ENCODE measurements at regions not wholly inside any gene's neighbourhood (a gene's known extent, or its start where the extent isn't known, plus 50 kb on each side); places are given as distances from the start of the nearest gene placed in this dataset.

DNA sequence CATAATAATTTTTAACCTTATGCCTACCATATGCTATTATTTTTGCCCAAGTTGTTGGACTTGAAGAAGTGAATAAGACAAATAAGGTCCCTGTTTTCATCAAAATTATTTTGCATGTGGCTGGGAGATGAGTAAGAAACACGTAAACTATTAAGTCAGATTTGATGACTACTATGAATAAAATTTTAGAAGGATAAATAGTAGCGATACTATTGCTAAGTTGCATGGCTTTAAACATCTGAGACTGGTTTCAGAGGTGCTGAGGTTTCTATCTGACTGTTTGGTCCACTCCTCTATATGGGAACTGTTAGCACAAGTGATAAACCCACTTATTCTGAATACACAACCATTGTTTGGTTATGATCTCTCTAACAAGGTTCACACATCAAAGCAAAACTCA is 674.3 kb upstream of the MDGA2 start:
- H3K27ac ChIP-seq (ENCODE audit: low read depth, low read length): no peak overlapping the region
- no peak for DNase-seq (ENCODE audit: low read depth, low spot score)
- ChIA-PET POLR2A (no interaction called here), CTCF (no interaction called here)
- no peaks in the 10 kb centered on the region; the same call in 1 of the 2 replicates for H3K9me3 ChIP-seq (ENCODE audit: control insufficient read depth, insufficient read depth, low read length)
- H3K4me3 ChIP-seq (ENCODE audit: low read depth, low read length): no peak overlapping the region
- TF ChIP-seq, protein P1, sequence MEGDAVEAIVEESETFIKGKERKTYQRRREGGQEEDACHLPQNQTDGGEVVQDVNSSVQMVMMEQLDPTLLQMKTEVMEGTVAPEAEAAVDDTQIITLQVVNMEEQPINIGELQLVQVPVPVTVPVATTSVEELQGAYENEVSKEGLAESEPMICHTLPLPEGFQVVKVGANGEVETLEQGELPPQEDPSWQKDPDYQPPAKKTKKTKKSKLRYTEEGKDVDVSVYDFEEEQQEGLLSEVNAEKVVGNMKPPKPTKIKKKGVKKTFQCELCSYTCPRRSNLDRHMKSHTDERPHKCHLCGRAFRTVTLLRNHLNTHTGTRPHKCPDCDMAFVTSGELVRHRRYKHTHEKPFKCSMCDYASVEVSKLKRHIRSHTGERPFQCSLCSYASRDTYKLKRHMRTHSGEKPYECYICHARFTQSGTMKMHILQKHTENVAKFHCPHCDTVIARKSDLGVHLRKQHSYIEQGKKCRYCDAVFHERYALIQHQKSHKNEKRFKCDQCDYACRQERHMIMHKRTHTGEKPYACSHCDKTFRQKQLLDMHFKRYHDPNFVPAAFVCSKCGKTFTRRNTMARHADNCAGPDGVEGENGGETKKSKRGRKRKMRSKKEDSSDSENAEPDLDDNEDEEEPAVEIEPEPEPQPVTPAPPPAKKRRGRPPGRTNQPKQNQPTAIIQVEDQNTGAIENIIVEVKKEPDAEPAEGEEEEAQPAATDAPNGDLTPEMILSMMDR (IDR thresholded peaks at IDR 0.05; ENCODE audit: low read depth, low read length): no peak
- no peaks in the 10 kb centered on the region for H3K27me3 ChIP-seq (ENCODE audit: control insufficient read depth, insufficient read depth, low read length)

DNA sequence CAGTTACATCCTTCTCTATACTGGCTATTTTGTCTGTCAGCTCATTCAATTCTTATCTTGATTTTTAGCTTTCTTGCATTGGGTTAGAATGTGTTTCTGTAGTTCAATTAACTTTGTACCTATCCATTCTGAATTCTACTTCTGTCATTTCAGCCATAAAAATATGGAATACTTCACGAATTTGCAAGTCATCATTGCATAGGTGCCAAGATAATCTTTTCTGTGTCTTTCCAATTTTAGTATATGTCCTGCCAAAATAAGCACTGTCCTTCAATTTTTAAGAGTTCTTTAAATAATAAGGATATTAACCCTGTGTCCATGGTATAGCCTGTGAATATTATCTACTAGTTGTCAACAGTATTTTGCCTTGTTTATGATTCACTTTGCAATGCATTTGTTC is 665.7 kb upstream of the MDGA2 start:
- Histone ChIP-seq H3K9me3 (ENCODE audit: control insufficient read depth, insufficient read depth, low read length) (no peaks in the 10 kb centered on the region), H3K27ac (ENCODE audit: low read depth, low read length) (no peak overlapping the region), H3K4me3 (ENCODE audit: low read depth, low read length) (no peak overlapping the region), H3K27me3 (ENCODE audit: control insufficient read depth, insufficient read depth, low read length) (no peaks in the 10 kb centered on the region)
- POLR2A ChIA-PET: no interaction called here
- CTCF ChIA-PET: no interaction called here
- TF ChIP-seq, protein P1 (IDR thresholded peaks at IDR 0.05; ENCODE audit: low read depth, low read length): no peak
- DNase-seq (ENCODE audit: low read depth, low spot score): no peak

DNA sequence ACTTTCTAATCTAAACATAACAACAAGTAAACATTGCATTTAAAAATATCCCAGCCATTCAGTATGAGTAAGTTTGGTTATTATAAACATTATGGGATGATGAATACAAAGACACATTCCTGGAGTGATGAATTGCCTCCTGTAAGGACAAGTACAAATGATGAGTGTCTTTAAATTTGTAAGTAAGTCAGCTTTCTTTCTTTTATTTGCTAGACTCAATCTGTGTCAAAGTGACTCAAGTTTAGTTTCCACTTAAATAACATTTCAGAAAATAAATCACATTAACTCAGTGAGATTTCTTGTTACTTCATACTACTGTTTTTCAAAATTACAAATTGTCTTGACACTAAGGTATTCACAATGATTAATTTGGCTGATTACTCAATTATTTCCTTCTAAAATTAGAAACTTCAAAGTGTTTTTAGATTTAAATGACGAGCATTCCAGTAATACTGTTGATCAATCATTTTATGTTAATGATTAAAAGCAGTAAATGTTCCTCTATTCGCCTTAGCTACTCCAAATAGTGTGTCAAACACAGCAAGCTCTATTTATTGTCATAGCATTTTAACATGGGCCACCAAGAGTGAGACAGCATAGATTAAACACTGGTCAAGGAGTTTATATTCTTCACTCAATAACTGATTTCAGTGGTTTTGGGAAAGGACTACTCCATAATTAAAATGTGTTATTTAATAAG is 658.0 kb upstream of the MDGA2 start:
- DNase-seq (ENCODE audit: low read depth, low spot score): no peak
- POLR2A ChIA-PET: no interaction called here
- TF ChIP-seq, protein P1 (IDR thresholded peaks at IDR 0.05; ENCODE audit: low read depth, low read length): no peak
- Histone ChIP-seq H3K27ac (ENCODE audit: low read depth, low read length) (no peak overlapping the region), H3K9me3 (ENCODE audit: control insufficient read depth, insufficient read depth, low read length) (no peaks in the 10 kb centered on the region; the same call in 1 of the 2 replicates), H3K4me3 (ENCODE audit: low read depth, low read length) (no peak overlapping the region), H3K27me3 (ENCODE audit: control insufficient read depth, insufficient read depth, low read length) (no peaks in the 10 kb centered on the region)
- CTCF ChIA-PET: no interaction called here

DNA sequence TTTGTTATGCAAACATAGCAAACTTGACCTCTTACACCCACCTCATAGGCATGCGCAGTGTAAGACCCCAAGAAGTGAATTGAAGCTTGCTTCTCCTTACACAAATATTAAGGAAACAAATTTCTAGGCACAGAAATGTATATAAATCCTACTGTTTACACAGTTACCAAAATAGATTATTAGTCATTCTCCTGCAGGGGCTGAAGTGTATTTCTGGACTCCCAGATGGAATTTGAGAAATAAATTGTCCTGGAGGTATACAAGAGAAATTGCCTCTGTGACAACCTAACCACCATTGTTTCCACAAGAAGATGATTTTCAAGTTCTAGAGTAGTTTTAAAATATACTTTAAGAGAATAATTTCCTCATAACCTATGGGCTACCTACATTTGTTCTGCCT is 656.0 kb upstream of the MDGA2 start:
- Histone ChIP-seq H3K9me3 (ENCODE audit: control insufficient read depth, insufficient read depth, low read length) (no peaks in the 10 kb centered on the region; the same call in 1 of the 2 replicates), H3K4me3 (ENCODE audit: low read depth, low read length) (no peak overlapping the region), H3K27me3 (ENCODE audit: control insufficient read depth, insufficient read depth, low read length) (no peaks in the 10 kb centered on the region), H3K27ac (ENCODE audit: low read depth, low read length) (no peak overlapping the region)
- DNase-seq (ENCODE audit: low read depth, low spot score): no peak
- ChIA-PET POLR2A (no interaction called here), CTCF (no interaction called here)
- TF ChIP-seq, protein P1 (IDR thresholded peaks at IDR 0.05; ENCODE audit: low read depth, low read length): no peak

DNA sequence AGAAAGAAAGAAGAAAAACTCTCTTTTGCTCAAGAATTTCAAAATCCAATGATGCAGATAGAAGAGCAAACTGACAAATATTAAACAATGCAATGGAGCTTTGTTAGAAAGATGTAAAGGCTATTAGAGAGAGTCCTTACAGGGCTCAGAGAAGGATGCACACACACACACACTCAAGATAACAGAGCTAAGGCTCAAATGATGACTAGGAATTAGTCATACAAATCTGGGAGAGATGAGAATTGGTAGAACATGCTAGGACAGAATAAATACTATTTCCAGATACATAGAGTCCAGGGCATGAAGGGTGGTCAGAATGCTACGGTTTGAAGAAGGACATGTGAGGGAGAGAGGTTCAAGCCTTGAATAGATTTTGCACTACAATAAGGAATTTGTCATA is 650.1 kb upstream of the MDGA2 start:
- Histone ChIP-seq H3K27ac (ENCODE audit: low read depth, low read length) (no peak overlapping the region), H3K9me3 (ENCODE audit: control insufficient read depth, insufficient read depth, low read length) (peaks cover 3% of the 10 kb centered on the region; the same call in 1 of the 2 replicates), H3K27me3 (ENCODE audit: control insufficient read depth, insufficient read depth, low read length) (no peaks in the 10 kb centered on the region), H3K4me3 (ENCODE audit: low read depth, low read length) (no peak overlapping the region)
- ChIA-PET CTCF (no interaction called here), POLR2A (no interaction called here)
- TF ChIP-seq, protein P1 (IDR thresholded peaks at IDR 0.05; ENCODE audit: low read depth, low read length): no peak
- DNase-seq (ENCODE audit: low read depth, low spot score): no peak

Data from AG04450 (cell line).